ENCODE measurements at regions not wholly inside any gene's neighbourhood (a gene's known extent, or its start where the extent isn't known, plus 50 kb on each side); places are given as distances from the start of the nearest gene placed in this dataset.

- TF ChIP-seq CTCF (conservative IDR thresholded peaks at IDR 0.05), result no peak
- no peak for TF ChIP-seq ZFX (IDR thresholded peaks at IDR 0.05)
Measured at GRCh38 chr6:113148566-113148965, 708.6 kb upstream of the MARCKS start.

Measured in C4-2B (cell line).